ENCODE measurements at regions not wholly inside any gene's neighbourhood (a gene's known extent, or its start where the extent isn't known, plus 50 kb on each side); places are given as distances from the start of the nearest gene placed in this dataset.
"Not testable (repeated sequence)": the region's sequence is repeated elsewhere in the genome, so short reads cannot be mapped to it uniquely, and the experiment has no call there.

DNA sequence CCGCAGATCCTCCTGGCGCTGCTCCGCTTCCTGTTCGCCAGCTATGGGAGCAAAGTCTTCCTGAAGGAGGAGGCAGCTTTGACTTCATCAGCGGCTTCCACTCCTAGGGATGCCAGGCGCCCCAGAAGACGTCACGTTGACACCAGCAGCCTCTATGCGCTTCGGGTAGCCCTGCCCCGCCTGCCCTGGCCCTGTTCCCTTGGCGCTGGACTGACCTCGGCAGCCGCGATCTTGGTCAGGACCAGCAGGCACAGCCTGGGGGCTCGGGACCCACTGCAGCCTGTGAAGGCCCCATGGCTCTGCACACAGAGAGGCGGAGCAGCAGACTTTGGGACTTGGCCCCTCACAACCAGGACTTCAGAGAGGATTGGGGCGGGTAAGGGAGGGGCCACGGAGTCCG is 957.8 kb downstream of the RPIA start:
- H3K4me3 ChIP-seq; intact Hi-C loops (cut with DNase I; ENCODE audit: low total_unique reads): not testable (repeated sequence)
- WGBS, 2 donors, result 38 to 52% methylated on average over 3 to 4 of the region's 20 CpGs

DNA sequence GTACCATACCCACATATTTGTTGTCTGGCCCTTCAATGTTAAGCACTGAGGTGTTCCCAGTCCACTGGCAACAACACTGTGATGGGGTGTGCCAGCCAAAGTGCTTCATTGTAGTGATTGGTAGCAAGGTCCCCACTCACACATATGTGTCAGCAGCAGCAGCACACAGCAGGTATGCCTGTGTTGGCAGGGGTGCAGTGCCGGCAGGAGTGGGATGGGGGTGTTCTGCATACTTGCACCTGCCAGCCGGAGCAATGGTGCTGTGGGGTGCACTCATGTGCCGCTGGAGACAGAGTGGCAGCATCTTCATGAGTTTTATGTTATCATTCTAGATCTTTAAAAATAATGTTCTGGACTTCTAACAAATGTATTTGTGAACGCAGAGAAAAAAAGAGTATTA is 987.8 kb downstream of the RPIA start:
- H3K4me1 ChIP-seq; H3K27me3 ChIP-seq; intact Hi-C loops (cut with DNase I; ENCODE audit: low total_unique reads); H3K4me3 ChIP-seq; DNase-seq; H3K9me3 ChIP-seq; H3K36me3 ChIP-seq (ENCODE audit: low read depth, missing control alignments); H3K27ac ChIP-seq: not testable (repeated sequence)
- 89% methylated on average over 4 of the region's 4 CpGs for WGBS, 2 donors

More for the DNA sequence above, 957.8 kb downstream of the RPIA start:
- not testable (repeated sequence) for H3K36me3 ChIP-seq (ENCODE audit: low read depth, missing control alignments); H3K9me3 ChIP-seq; H3K4me1 ChIP-seq; H3K27me3 ChIP-seq; H3K27ac ChIP-seq
- DNase-seq, result peak; percentile 49

Small RNA genes lying in the stretch of these regions (small RNA-seq; reads per million reads assigned to genes)
- gene RF00001, result 0 reads per million in 2 donors

All from testis (tissue), 2 donors.